ENCODE measurements at regions not wholly inside any gene's neighbourhood (a gene's known extent, or its start where the extent isn't known, plus 50 kb on each side); places are given as distances from the start of the nearest gene placed in this dataset.

GRCh38 chr5:158313733-158314464 lies 455.0 kb upstream of the CLINT1 start:
- no peak overlapping the region for H3K4me3 ChIP-seq (ENCODE audit: low read depth, low read length)
- no peak for DNase-seq (ENCODE audit: low read depth)
- TF ChIP-seq CTCF (IDR thresholded peaks at IDR 0.05; ENCODE audit: low read depth, low read length, missing control alignments): no peak

- TF ChIP-seq CTCF (IDR thresholded peaks at IDR 0.05; ENCODE audit: low read depth, low read length, missing control alignments): no peak
- no peak overlapping the region for H3K4me3 ChIP-seq (ENCODE audit: low read depth, low read length)
- no peak for DNase-seq (ENCODE audit: low read depth)
Observed at GRCh38 chr5:158313027-158313732, 454.2 kb upstream of the CLINT1 start.

- no peak for DNase-seq (ENCODE audit: low read depth)
- TF ChIP-seq CTCF (IDR thresholded peaks at IDR 0.05; ENCODE audit: low read depth, low read length, missing control alignments): no peak
- no peak overlapping the region for H3K4me3 ChIP-seq (ENCODE audit: low read depth, low read length)
Observed at GRCh38 chr5:158309088-158309807, 450.3 kb upstream of the CLINT1 start.

- H3K4me3 ChIP-seq (ENCODE audit: low read depth, low read length): no peak overlapping the region
- no peak for DNase-seq (ENCODE audit: low read depth)
- no peak for TF ChIP-seq CTCF (IDR thresholded peaks at IDR 0.05; ENCODE audit: low read depth, low read length, missing control alignments)
Observed at GRCh38 chr5:158308429-158309025, 449.6 kb upstream of the CLINT1 start.

- TF ChIP-seq CTCF (IDR thresholded peaks at IDR 0.05; ENCODE audit: low read depth, low read length, missing control alignments): no peak
- DNase-seq (ENCODE audit: low read depth): no peak
- no peak overlapping the region for H3K4me3 ChIP-seq (ENCODE audit: low read depth, low read length)
Observed at GRCh38 chr5:158305861-158306260, 446.9 kb upstream of the CLINT1 start.

- H3K4me3 ChIP-seq (ENCODE audit: low read depth, low read length): no peak overlapping the region
- TF ChIP-seq CTCF (IDR thresholded peaks at IDR 0.05; ENCODE audit: low read depth, low read length, missing control alignments): no peak
- DNase-seq (ENCODE audit: low read depth): no peak
Observed at GRCh38 chr5:158304607-158305006, 445.7 kb upstream of the CLINT1 start.

All from GM12864 (cell line).